Neural progenitor cell (in vitro differentiated cells): ENCODE measurements at regions not wholly inside any gene's neighbourhood (a gene's known extent, or its start where the extent isn't known, plus 50 kb on each side); places are given as distances from the start of the nearest gene placed in this dataset.
A peak's percentile ranks its signal among the peaks of the same experiment; 100 is the strongest.
"Not testable (repeated sequence)": the region's sequence is repeated elsewhere in the genome, so short reads cannot be mapped to it uniquely, and the experiment has no call there.

Experiments
- DNase-seq: peaks from one replicate; pipeline ENCODE4 v3.0.0-alpha.2; 2016; ENCODE audit warnings: low spot score
- H2AFZ ChIP-seq: fragments of 200-600 bp; sonication (generic); replicated peaks from 2 replicates; pipeline ENCODE4 v1.6.1; 2016; ENCODE audit warnings: antibody characterized with exemption
- H3F3A ChIP-seq: fragments of 200-600 bp; sonication (generic); 2 replicates; pipeline ENCODE4 v1.6.1; 2016; ENCODE audit warnings: antibody characterized with exemption, low read depth
- H3K27ac ChIP-seq: fragments of 200-600 bp; sonication (generic); 2 replicates; pipeline ENCODE4 v1.5.1; 2016; ENCODE audit warnings: mild to moderate bottlenecking
- H3K27me3 ChIP-seq: fragments of 200-600 bp; sonication (generic); 2 replicates; pipeline ENCODE4 v1.6.1; 2016; ENCODE audit warnings: mild to moderate bottlenecking, moderate library complexity
- H3K36me3 ChIP-seq: fragments of 200-600 bp; sonication (generic); 2 replicates; pipeline ENCODE4 v1.5.1; 2016
- H3K4me1 ChIP-seq: fragments of 200-600 bp; sonication (generic); 2 replicates; pipeline ENCODE4 v1.6.1; 2016; ENCODE audit warnings: mixed run types
- H3K4me2 ChIP-seq: fragments of 200-600 bp; sonication (generic); 2 replicates; pipeline ENCODE4 v1.6.1; 2016
- H3K4me3 ChIP-seq: fragments of 200-600 bp; sonication (generic); 2 replicates; pipeline ENCODE4 v1.5.1; 2016
- H3K79me2 ChIP-seq: fragments of 200-600 bp; sonication (generic); 2 replicates; pipeline ENCODE4 v1.6.1; 2016; ENCODE audit warnings: low read depth
- H3K9ac ChIP-seq: fragments of 200-600 bp; sonication (generic); 2 replicates; pipeline ENCODE4 v1.6.1; 2016
- H3K9me3 ChIP-seq: fragments of 200-600 bp; sonication (generic); 2 replicates; pipeline ENCODE4 v1.5.1; 2016; ENCODE audit warnings: low read depth
- H4K20me1 ChIP-seq: fragments of 200-600 bp; sonication (generic); 2 replicates; pipeline ENCODE4 v1.6.1; 2016; ENCODE audit warnings: low read depth
- H3K27ac Mint-ChIP-seq: 3 replicates; pipeline ENCODE4 v1.8.0; 2021; ENCODE audit warnings: mixed read lengths
- H3K27me3 Mint-ChIP-seq: 2 replicates; pipeline ENCODE4 v1.8.0; 2022; ENCODE audit warnings: low read depth, mild to moderate bottlenecking, inconsistent platforms, moderate library complexity, mixed read lengths; ENCODE audit not compliant: insufficient read depth
- H3K36me3 Mint-ChIP-seq: 3 replicates; pipeline ENCODE4 v1.8.0; 2021; ENCODE audit warnings: mixed read lengths
- H3K4me1 Mint-ChIP-seq: 3 replicates; pipeline ENCODE4 v1.8.0; 2021; ENCODE audit warnings: mixed read lengths
- H3K4me3 Mint-ChIP-seq: 3 replicates; pipeline ENCODE4 v1.8.0; 2021; ENCODE audit warnings: mild to moderate bottlenecking, moderate library complexity, mixed read lengths
- H3K9me3 Mint-ChIP-seq: 3 replicates; pipeline ENCODE4 v1.8.0; 2020; ENCODE audit warnings: mixed read lengths
- CTCF ChIP-seq: fragments of 200-600 bp; sonication (generic); IDR thresholded peaks from 2 replicates; pipeline ENCODE4 v1.5.1; 2017; ENCODE audit warnings: antibody characterized with exemption, mild to moderate bottlenecking
- EZH2 ChIP-seq: fragments of 200-600 bp; sonication (generic); IDR thresholded peaks from 2 replicates; pipeline ENCODE4 v1.6.1; 2017; ENCODE audit warnings: antibody characterized with exemption, mild to moderate bottlenecking, moderate library complexity
- EZH2phosphoT487 ChIP-seq: fragments of 200-600 bp; sonication (generic); IDR thresholded peaks from 2 replicates; pipeline ENCODE4 v1.6.1; 2017; ENCODE audit warnings: antibody characterized with exemption

- H3K79me2 ChIP-seq, result no peaks in the 10 kb centered on the region
- peaks cover under 1% of the 10 kb centered on the region for H3K27me3 ChIP-seq
- Mint-ChIP-seq H3K36me3 (no peaks in the 10 kb centered on the region), H3K27ac (no peak overlapping the region), H3K4me1 (no peaks in the 10 kb centered on the region), H3K4me3 (no peak overlapping the region), H3K9me3 (no peaks in the 10 kb centered on the region), H3K27me3 (no peaks in the 10 kb centered on the region)
- DNase-seq, result no peak
- no peaks in the 10 kb centered on the region for H4K20me1 ChIP-seq
- H3K4me2 ChIP-seq, result no peak overlapping the region
- TF ChIP-seq CTCF, result no peak
- no peak for TF ChIP-seq EZH2phosphoT487
- no peak for TF ChIP-seq EZH2
- H3K9me3 ChIP-seq, result no peaks in the 10 kb centered on the region
- H3K36me3 ChIP-seq, result no peaks in the 10 kb centered on the region
- no peak overlapping the region for H3K4me3 ChIP-seq
- H3F3A ChIP-seq, result no peaks in the 10 kb centered on the region
- H3K27ac ChIP-seq, result no peak overlapping the region
- no peak overlapping the region for H3K9ac ChIP-seq
- H3K4me1 ChIP-seq, result no peaks in the 10 kb centered on the region
- no peak overlapping the region for H2AFZ ChIP-seq
These were observed 341.5 kb upstream of the TMEFF2 start for GRCh38 chr2:192535956-192536921.

- Mint-ChIP-seq H3K27me3 (no peaks in the 10 kb centered on the region), H3K4me1 (no peaks in the 10 kb centered on the region), H3K4me3 (no peak overlapping the region), H3K36me3 (no peaks in the 10 kb centered on the region), H3K27ac (no peak overlapping the region), H3K9me3 (no peaks in the 10 kb centered on the region)
- Histone ChIP-seq H3K9ac (no peak overlapping the region), H3K79me2 (no peaks in the 10 kb centered on the region), H3K4me1 (no peaks in the 10 kb centered on the region), H3K4me3 (no peak overlapping the region), H3K27ac (no peak overlapping the region), H3F3A (no peaks in the 10 kb centered on the region), H4K20me1 (no peaks in the 10 kb centered on the region), H3K9me3 (no peaks in the 10 kb centered on the region), H3K4me2 (no peak overlapping the region), H3K36me3 (no peaks in the 10 kb centered on the region), H3K27me3 (no peaks in the 10 kb centered on the region), H2AFZ (no peak overlapping the region)
- no peak for DNase-seq
- no peak for TF ChIP-seq EZH2phosphoT487
- no peak for TF ChIP-seq CTCF
- TF ChIP-seq EZH2, result no peak
These were observed 339.3 kb upstream of the TMEFF2 start for GRCh38 chr2:192534072-192534471.

- not testable (repeated sequence) for H3K27ac ChIP-seq, H3K9ac ChIP-seq, H3K4me1 Mint-ChIP-seq, H3K27me3 Mint-ChIP-seq, H3K9me3 ChIP-seq, H3K4me3 Mint-ChIP-seq, H3K27ac Mint-ChIP-seq, H3F3A ChIP-seq, H3K4me3 ChIP-seq, H3K36me3 Mint-ChIP-seq, H3K27me3 ChIP-seq, H3K36me3 ChIP-seq, H3K79me2 ChIP-seq, H4K20me1 ChIP-seq, H3K4me2 ChIP-seq, H2AFZ ChIP-seq, H3K4me1 ChIP-seq
- peak; percentile 6 for DNase-seq
- peaks cover 11% of the 10 kb centered on the region for H3K9me3 Mint-ChIP-seq
These were observed 330.0 kb upstream of the TMEFF2 start for GRCh38 chr2:192524642-192525251.

GRCh38 chr2:192524214-192524613, 329.5 kb upstream of the TMEFF2 start:
- not testable (repeated sequence) for H3K27ac Mint-ChIP-seq, H4K20me1 ChIP-seq, H3K4me3 ChIP-seq, H3K4me1 ChIP-seq, H3K27me3 Mint-ChIP-seq, H3K4me2 ChIP-seq, H3K27ac ChIP-seq, H2AFZ ChIP-seq, H3K27me3 ChIP-seq, H3K36me3 ChIP-seq, H3K9me3 ChIP-seq, H3K36me3 Mint-ChIP-seq, H3K4me1 Mint-ChIP-seq, H3F3A ChIP-seq, H3K9ac ChIP-seq, H3K4me3 Mint-ChIP-seq, H3K79me2 ChIP-seq, DNase-seq
- peaks cover 11% of the 10 kb centered on the region for H3K9me3 Mint-ChIP-seq
